ENCODE measurements at regions not wholly inside any gene's neighbourhood (a gene's known extent, or its start where the extent isn't known, plus 50 kb on each side); places are given as distances from the start of the nearest gene placed in this dataset.

- Histone ChIP-seq H3K27me3 (ENCODE audit: control insufficient read depth, extremely low read depth, insufficient read depth, low read length) (no peaks in the 10 kb centered on the region), H3K4me2 (ENCODE audit: control insufficient read depth, extremely low read depth, insufficient read depth, low read depth, low read length) (no peak overlapping the region), H3K9ac (ENCODE audit: control insufficient read depth, extremely low read depth, insufficient read depth, low read length) (no peak overlapping the region), H2AFZ (ENCODE audit: control insufficient read depth, low read length) (no peak overlapping the region), H3K9me1 (ENCODE audit: control insufficient read depth, extremely low read depth, insufficient read depth, low read length) (no peaks in the 10 kb centered on the region), H3K9me3 (ENCODE audit: control insufficient read depth, low read depth, low read length) (no peaks in the 10 kb centered on the region), H3K36me3 (ENCODE audit: control insufficient read depth in 2 of 2, extremely low read depth in 1 of 2, insufficient read depth in 2 of 2, low read length in 2 of 2) (no peaks in the 10 kb centered on the region), H3K4me3 (ENCODE audit: control insufficient read depth in 2 of 3, extremely low read depth in 1 of 3, insufficient read depth in 2 of 3, low read depth in 1 of 3, low read length in 3 of 3) (no peak overlapping the region), H3K4me1 (ENCODE audit: control insufficient read depth, extremely low read depth, insufficient read depth, low read length) (no peaks in the 10 kb centered on the region), H3K79me2 (ENCODE audit: control insufficient read depth, insufficient read depth, low read length) (no peaks in the 10 kb centered on the region), H3K27ac (ENCODE audit: control insufficient read depth, insufficient read depth, low read length) (no peak overlapping the region), H4K20me1 (ENCODE audit: control insufficient read depth, extremely low read depth, insufficient read depth, low read length) (no peaks in the 10 kb centered on the region)
- dilution Hi-C loops (cut with MboI; ENCODE audit: extremely low pct_ligation_motif_present, low sequenced_read_pairs), result no loop called here
- FAIRE-seq (no peak), DNase-seq (ENCODE audit: low read depth, low spot score) (no peak)
- TF ChIP-seq CTCF (optimal IDR thresholded peaks at IDR 0.05 in 1 of 3, IDR thresholded peaks at IDR 0.05 in 1 of 3, conservative IDR thresholded peaks at IDR 0.05 in 1 of 3; ENCODE audit: extremely low read depth in 1 of 3, insufficient read depth in 2 of 3, low read length in 3 of 3), result no peak
- TF ChIP-seq EZH2 (IDR thresholded peaks at IDR 0.05; ENCODE audit: low read length), result no peak
Measured at GRCh38 chr16:6446370-6446769, 886.3 kb upstream of the RBFOX1 start.

GRCh38 chr16:6439129-6439528 lies 893.5 kb upstream of the RBFOX1 start:
- Histone ChIP-seq H3K9me3 (ENCODE audit: control insufficient read depth, low read depth, low read length) (peaks cover 3% of the 10 kb centered on the region), H3K4me1 (ENCODE audit: control insufficient read depth, extremely low read depth, insufficient read depth, low read length) (no peaks in the 10 kb centered on the region), H3K27me3 (ENCODE audit: control insufficient read depth, extremely low read depth, insufficient read depth, low read length) (no peaks in the 10 kb centered on the region), H3K36me3 (ENCODE audit: control insufficient read depth in 2 of 2, extremely low read depth in 1 of 2, insufficient read depth in 2 of 2, low read length in 2 of 2) (no peaks in the 10 kb centered on the region), H3K4me3 (ENCODE audit: control insufficient read depth in 2 of 3, extremely low read depth in 1 of 3, insufficient read depth in 2 of 3, low read depth in 1 of 3, low read length in 3 of 3) (no peak overlapping the region), H3K9ac (ENCODE audit: control insufficient read depth, extremely low read depth, insufficient read depth, low read length) (no peak overlapping the region), H3K4me2 (ENCODE audit: control insufficient read depth, extremely low read depth, insufficient read depth, low read depth, low read length) (no peak overlapping the region), H3K27ac (ENCODE audit: control insufficient read depth, insufficient read depth, low read length) (no peak overlapping the region), H4K20me1 (ENCODE audit: control insufficient read depth, extremely low read depth, insufficient read depth, low read length) (no peaks in the 10 kb centered on the region), H2AFZ (ENCODE audit: control insufficient read depth, low read length) (no peak overlapping the region), H3K9me1 (ENCODE audit: control insufficient read depth, extremely low read depth, insufficient read depth, low read length) (no peaks in the 10 kb centered on the region), H3K79me2 (ENCODE audit: control insufficient read depth, insufficient read depth, low read length) (no peaks in the 10 kb centered on the region)
- no peak for TF ChIP-seq EZH2 (IDR thresholded peaks at IDR 0.05; ENCODE audit: low read length)
- TF ChIP-seq CTCF (optimal IDR thresholded peaks at IDR 0.05 in 1 of 3, IDR thresholded peaks at IDR 0.05 in 1 of 3, conservative IDR thresholded peaks at IDR 0.05 in 1 of 3; ENCODE audit: extremely low read depth in 1 of 3, insufficient read depth in 2 of 3, low read length in 3 of 3), result no peak
- DNase-seq (ENCODE audit: low read depth, low spot score) (no peak), FAIRE-seq (no peak)
- dilution Hi-C loops (cut with MboI; ENCODE audit: extremely low pct_ligation_motif_present, low sequenced_read_pairs), result no loop called here

Data from keratinocyte (primary cell).